Neural crest cell (in vitro differentiated cells): ENCODE measurements at regions not wholly inside any gene's neighbourhood (a gene's known extent, or its start where the extent isn't known, plus 50 kb on each side); places are given as distances from the start of the nearest gene placed in this dataset.

Experiments used
- DNase-seq: peaks from one replicate; pipeline ENCODE4 v3.0.0; 2021; ENCODE audit warnings: low read depth, mixed read lengths, low spot score
- H3K27ac Mint-ChIP-seq: one replicate; pipeline ENCODE4 v1.8.0; 2021; ENCODE audit warnings: mild to moderate bottlenecking, mixed read lengths; ENCODE audit not compliant: unreplicated experiment
- H3K27me3 Mint-ChIP-seq: 2 replicates; pipeline ENCODE4 v1.8.0; 2021; ENCODE audit warnings: low read depth, mild to moderate bottlenecking, mixed read lengths
- H3K36me3 Mint-ChIP-seq: 2 replicates; pipeline ENCODE4 v1.8.0; 2021; ENCODE audit warnings: low read depth, mild to moderate bottlenecking, mixed read lengths
- H3K4me1 Mint-ChIP-seq: 2 replicates; pipeline ENCODE4 v1.8.0; 2021; ENCODE audit warnings: mixed read lengths
- H3K4me3 Mint-ChIP-seq: one replicate; pipeline ENCODE4 v1.8.0; 2021; ENCODE audit warnings: mild to moderate bottlenecking, mixed read lengths
- H3K9me3 Mint-ChIP-seq: 2 replicates; pipeline ENCODE4 v1.8.0; 2021; ENCODE audit warnings: mixed read lengths
- CTCF ChIP-seq: fragments of 200-600 bp; sonication (generic); conservative IDR thresholded peaks from 2 replicates; pipeline ENCODE4 v1.5.0; 2021; ENCODE audit warnings: antibody characterized with exemption, mild to moderate bottlenecking

DNA sequence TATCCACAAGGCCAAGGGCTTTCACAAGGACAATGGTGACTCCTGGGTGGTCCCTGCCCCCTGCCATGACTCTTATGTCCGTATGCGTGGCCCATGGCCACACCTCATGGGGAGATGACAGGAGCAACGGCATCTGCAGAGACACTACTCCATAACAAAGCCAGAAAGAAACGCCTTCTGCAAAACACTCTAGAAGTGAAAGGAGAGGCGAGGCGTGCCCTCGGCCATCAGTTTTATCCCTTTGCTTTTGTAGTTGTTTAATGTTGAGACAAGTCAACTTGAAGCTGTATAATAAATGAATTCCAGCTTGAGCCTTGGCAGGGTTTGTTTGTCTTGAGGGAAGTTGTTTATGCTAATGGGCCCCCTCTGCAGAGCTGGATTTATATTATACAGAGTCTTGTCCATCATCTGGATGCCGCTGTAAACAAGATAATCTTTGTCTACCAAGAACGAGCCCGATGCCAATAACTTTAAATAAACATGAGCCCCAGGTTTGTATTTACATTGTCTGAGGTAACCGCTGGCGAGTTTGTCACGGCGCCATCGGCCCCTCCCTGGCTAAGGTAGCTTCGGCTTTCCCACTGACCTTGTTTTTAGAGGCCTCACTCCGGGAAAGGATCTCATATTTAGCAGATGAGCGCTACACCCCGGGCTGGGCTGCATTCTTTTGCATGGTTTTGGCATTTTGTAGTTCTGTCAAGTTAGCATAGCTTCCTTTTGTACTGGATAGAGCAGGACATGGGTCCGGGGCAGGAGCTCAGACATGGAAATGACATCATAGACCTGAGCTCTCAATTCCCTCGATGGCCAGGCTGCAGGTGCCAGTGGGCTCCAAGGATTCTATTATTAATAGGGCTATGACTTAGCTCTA lies 165.3 kb downstream of the ERCC6L2 start:
- no peak overlapping the region for H3K4me3 Mint-ChIP-seq
- H3K9me3 Mint-ChIP-seq: peaks cover 23% of the 10 kb centered on the region
- H3K27ac Mint-ChIP-seq: no peak overlapping the region
- TF ChIP-seq CTCF: no peak
- H3K36me3 Mint-ChIP-seq: peaks cover 26% of the 10 kb centered on the region
- H3K27me3 Mint-ChIP-seq: no peaks in the 10 kb centered on the region
- no peak for DNase-seq
- H3K4me1 Mint-ChIP-seq: peaks cover 7% of the 10 kb centered on the region

DNA sequence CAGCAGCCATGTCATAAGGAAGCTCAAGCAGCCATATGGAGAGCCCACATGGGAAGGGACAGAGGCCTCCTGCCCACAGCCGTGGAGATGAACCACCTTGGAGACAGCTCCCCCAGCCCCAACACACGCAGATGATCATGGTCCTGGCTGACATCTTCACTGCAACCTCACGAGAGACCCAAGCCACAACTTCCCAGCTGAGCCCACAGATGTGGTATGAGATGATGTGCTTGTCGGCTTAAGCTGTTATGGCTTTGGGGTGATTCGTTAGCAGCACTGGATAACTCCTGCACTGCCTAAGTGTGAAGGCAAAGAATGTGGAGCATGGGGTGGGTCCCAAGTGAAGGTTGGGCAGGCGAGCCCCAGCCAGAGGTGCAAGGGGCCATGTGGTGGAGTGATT lies 163.4 kb downstream of the ERCC6L2 start:
- DNase-seq: no peak
- H3K4me3 Mint-ChIP-seq: no peak overlapping the region
- peaks cover 26% of the 10 kb centered on the region for H3K36me3 Mint-ChIP-seq
- TF ChIP-seq CTCF: no peak
- peak overlapping the region; percentile 78 for H3K27ac Mint-ChIP-seq
- peaks cover 23% of the 10 kb centered on the region for H3K9me3 Mint-ChIP-seq
- peaks cover 7% of the 10 kb centered on the region for H3K4me1 Mint-ChIP-seq
- no peaks in the 10 kb centered on the region for H3K27me3 Mint-ChIP-seq

DNA sequence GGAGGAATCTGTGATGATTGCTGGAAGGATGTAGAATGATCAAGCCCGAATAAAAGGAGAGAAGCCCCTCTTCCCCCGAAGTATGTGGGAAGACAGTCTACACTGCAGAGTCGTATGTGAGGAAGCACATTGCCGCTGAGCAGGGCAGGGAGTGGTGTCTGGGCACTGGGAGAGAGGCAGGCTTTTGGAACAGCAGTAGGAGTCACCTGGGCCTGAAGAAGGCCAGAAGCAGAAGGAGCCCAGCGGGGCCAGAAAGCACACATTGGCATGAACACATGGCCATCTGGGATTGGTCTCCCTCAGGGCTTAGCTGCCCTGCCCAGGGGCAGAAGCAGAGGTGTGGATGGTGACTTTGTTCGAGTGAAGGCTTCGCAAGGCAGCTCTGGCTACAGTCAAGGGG lies 162.8 kb downstream of the ERCC6L2 start:
- Mint-ChIP-seq H3K4me1 (peaks cover 7% of the 10 kb centered on the region), H3K9me3 (peaks cover 23% of the 10 kb centered on the region), H3K27me3 (no peaks in the 10 kb centered on the region), H3K36me3 (peaks cover 26% of the 10 kb centered on the region), H3K27ac (no peak overlapping the region), H3K4me3 (no peak overlapping the region)
- TF ChIP-seq CTCF: no peak
- DNase-seq: no peak

DNA sequence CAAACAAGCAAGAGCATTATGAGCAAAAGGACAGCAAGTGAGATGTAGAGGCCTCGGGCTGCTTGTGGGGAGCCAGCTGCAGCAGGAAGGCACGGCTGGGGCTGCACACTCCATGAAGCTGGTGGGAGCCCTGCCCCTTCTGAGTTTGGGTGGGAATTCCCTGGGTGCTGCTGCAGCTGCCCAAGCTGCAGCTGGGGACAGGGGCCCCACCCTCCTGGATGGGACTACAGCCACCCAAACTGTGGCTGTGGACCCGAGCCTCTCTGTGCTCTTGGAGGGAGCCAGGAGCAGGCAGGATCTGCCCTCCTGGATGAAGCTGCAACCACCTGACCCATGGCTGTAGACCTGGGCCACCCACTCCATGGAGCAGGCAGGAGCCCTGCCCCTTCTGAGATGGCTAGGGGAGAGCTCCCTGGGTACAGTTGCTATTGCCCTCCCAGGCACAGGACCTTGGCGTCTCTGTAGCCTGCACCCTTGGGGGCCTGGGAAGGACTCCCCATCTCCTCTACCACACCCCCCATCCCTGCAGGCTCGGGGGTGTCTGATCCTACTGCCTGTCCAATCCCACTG lies 159.1 kb downstream of the ERCC6L2 start:
- H3K27ac Mint-ChIP-seq: no peak overlapping the region
- H3K27me3 Mint-ChIP-seq: peaks cover 4% of the 10 kb centered on the region
- peaks cover 20% of the 10 kb centered on the region for H3K36me3 Mint-ChIP-seq
- no peak overlapping the region for H3K4me3 Mint-ChIP-seq
- peaks cover 23% of the 10 kb centered on the region for H3K9me3 Mint-ChIP-seq
- no peak for DNase-seq
- TF ChIP-seq CTCF: no peak
- peaks cover 3% of the 10 kb centered on the region for H3K4me1 Mint-ChIP-seq

DNA sequence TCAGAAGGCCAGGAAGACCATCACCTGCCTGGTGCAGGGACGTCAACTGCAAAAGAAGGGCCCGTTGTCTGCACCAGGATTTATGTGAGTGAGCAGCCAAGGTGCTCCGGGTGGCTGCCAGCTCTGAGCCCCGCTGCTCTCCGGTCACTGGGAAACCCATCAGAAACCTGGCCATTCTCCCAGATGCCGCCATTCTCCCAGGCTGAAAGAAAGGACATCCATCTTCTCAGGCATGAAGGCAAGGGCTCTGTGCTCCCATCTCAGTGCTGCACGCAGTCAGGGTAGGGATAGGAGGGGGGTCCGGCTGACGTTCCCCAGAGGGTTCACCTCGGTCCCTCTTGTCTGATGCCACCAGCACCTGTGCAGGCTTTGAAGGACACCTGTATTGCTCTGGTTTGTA lies 158.4 kb downstream of the ERCC6L2 start:
- peaks cover 18% of the 10 kb centered on the region for H3K9me3 Mint-ChIP-seq
- no peak overlapping the region for H3K4me3 Mint-ChIP-seq
- no peak for TF ChIP-seq CTCF
- peaks cover 10% of the 10 kb centered on the region for H3K27me3 Mint-ChIP-seq
- DNase-seq: no peak
- no peak overlapping the region for H3K27ac Mint-ChIP-seq
- H3K4me1 Mint-ChIP-seq: no peaks in the 10 kb centered on the region
- H3K36me3 Mint-ChIP-seq: peaks cover 15% of the 10 kb centered on the region
